ENCODE measurements at regions not wholly inside any gene's neighbourhood (a gene's known extent, or its start where the extent isn't known, plus 50 kb on each side); places are given as distances from the start of the nearest gene placed in this dataset.

GRCh38 chr1:99397029-99397428, 132.7 kb downstream of the PLPPR4 start:
- TF ChIP-seq JUN (IDR thresholded peaks at IDR 0.05; ENCODE audit: low read depth, low read length) (no peak), CTCF (IDR thresholded peaks at IDR 0.05; ENCODE audit: control extremely low read depth in 1 of 3, insufficient read depth in 1 of 3, low read depth in 1 of 3, low read length in 3 of 3) (no peak), ATF3 (IDR thresholded peaks at IDR 0.05; ENCODE audit: insufficient read depth, low read depth, low read length) (no peak), CHD2 (IDR thresholded peaks at IDR 0.05; ENCODE audit: low read length) (no peak), BACH1 (IDR thresholded peaks at IDR 0.05; ENCODE audit: low read length) (no peak), PHF8 (conservative IDR thresholded peaks at IDR 0.05; ENCODE audit: low read depth, low read length) (no peak), POLR2AphosphoS5 (IDR thresholded peaks at IDR 0.05; ENCODE audit: low read depth, low read length) (no peak), EZH2 (IDR thresholded peaks at IDR 0.05; ENCODE audit: low read depth, low read length, severe bottlenecking) (no peak), SP4 (IDR thresholded peaks at IDR 0.05; ENCODE audit: low read length) (no peak), CEBPB (IDR thresholded peaks at IDR 0.05; ENCODE audit: low read depth, low read length) (no peak)
